OCI-LY7 (cell line): ENCODE measurements at regions not wholly inside any gene's neighbourhood (a gene's known extent, or its start where the extent isn't known, plus 50 kb on each side); places are given as distances from the start of the nearest gene placed in this dataset.

Source experiments
- BruUV-seq: library from RNA; stranded (reverse); fragments of 400-500 nt; replicated peaks from 2 replicates; lab custom pipeline; 2021; lab: Mats Ljungman, UMichigan
- CTCF ChIA-PET: fragments of 300-600 bp; sonication (Branson Sonifier 250); formaldehyde crosslinking; loops from one replicate; lab custom pipeline; 2022; ENCODE audit warnings: antibody characterized with exemption; ENCODE audit not compliant: unreplicated experiment; lab: Charles Lee
- POLR2A ChIA-PET: fragments of 300-600 bp; sonication (Branson Sonifier 250); formaldehyde crosslinking; loops from one replicate; lab custom pipeline; 2022; ENCODE audit warnings: antibody characterized with exemption; lab: Charles Lee
- DNase-seq: peaks from one replicate; pipeline ENCODE4 v3.0.0-alpha.2; 2015; ENCODE audit warnings: low spot score
- H2AFZ ChIP-seq: fragments of 200-600 bp; sonication (generic), shearing (Covaris generic); 2 replicates; pipeline ENCODE4 v1.6.1; 2014; ENCODE audit warnings: mild to moderate bottlenecking, antibody characterized with exemption, low read length, moderate library complexity
- H3K27ac ChIP-seq: fragments of 200-600 bp; sonication (generic); 2 replicates; pipeline ENCODE4 v1.5.1; 2014; ENCODE audit warnings: mixed run types, low read depth, mild to moderate bottlenecking, moderate library complexity, low read length, inconsistent platforms; ENCODE audit not compliant: poor library complexity, severe bottlenecking
- H3K36me3 ChIP-seq: fragments of 200-600 bp; sonication (generic); 2 replicates; pipeline ENCODE4 v1.6.1; 2014; ENCODE audit warnings: mild to moderate bottlenecking, antibody characterized with exemption, low read length, moderate library complexity, mixed read lengths; ENCODE audit not compliant: insufficient read depth
- H3K4me1 ChIP-seq: fragments of 200-600 bp; sonication (generic); 2 replicates; pipeline ENCODE4 v1.5.1; 2014; ENCODE audit warnings: mild to moderate bottlenecking, low read length; ENCODE audit not compliant: insufficient read depth, poor library complexity, severe bottlenecking
- H3K4me2 ChIP-seq: fragments of 200-600 bp; sonication (generic); 2 replicates; pipeline ENCODE4 v1.6.1; 2014; ENCODE audit warnings: mild to moderate bottlenecking, low read length
- H3K4me3 ChIP-seq: fragments of 200-600 bp; sonication (generic); 2 replicates; pipeline ENCODE4 v1.5.1; 2014; ENCODE audit warnings: mild to moderate bottlenecking, low read depth, low read length; ENCODE audit not compliant: poor library complexity, severe bottlenecking
- H3K79me2 ChIP-seq: fragments of 200-600 bp; sonication (generic); 2 replicates; pipeline ENCODE4 v1.6.1; 2016; ENCODE audit warnings: low read depth, mild to moderate bottlenecking, low read length, moderate library complexity, mixed read lengths; ENCODE audit not compliant: insufficient read depth
- H3K9me2 ChIP-seq: fragments of 200-600 bp; sonication (generic); 2 replicates; pipeline ENCODE4 v1.6.1; 2016; ENCODE audit warnings: mild to moderate bottlenecking, low read length, mixed read lengths; ENCODE audit not compliant: insufficient read depth
- H3K9me3 ChIP-seq: fragments of 200-600 bp; sonication (generic); 2 replicates; pipeline ENCODE4 v1.6.1; 2014; ENCODE audit warnings: mild to moderate bottlenecking, mixed run types, low read length, mixed read lengths
- H4K20me1 ChIP-seq: fragments of 200-600 bp; sonication (generic); 2 replicates; pipeline ENCODE4 v1.6.1; 2014; ENCODE audit warnings: mild to moderate bottlenecking, antibody characterized with exemption, low read length, moderate library complexity, mixed read lengths; ENCODE audit not compliant: insufficient read depth
- EZH2phosphoT487 ChIP-seq: fragments of 200-600 bp; sonication (generic); IDR thresholded peaks from 2 replicates; pipeline ENCODE4 v1.6.1; 2018; ENCODE audit warnings: low read depth, borderline replicate concordance, mild to moderate bottlenecking, mixed run types, antibody characterized with exemption, low read length, moderate library complexity, mixed read lengths
- intact Hi-C: fragments of 100-400 bp; cut with micrococcal nuclease; formaldehyde crosslinking; loops from one replicate; pipeline ENCODE4 v1.10.0; 2022; ENCODE audit not compliant: unreplicated experiment
- TF ChIP-seq, protein P1 (sequence below): fragments of 200-600 bp; sonication (generic); conservative IDR thresholded peaks from 2 replicates; pipeline ENCODE4 v1.5.1; 2014; ENCODE audit warnings: mild to moderate bottlenecking, antibody characterized with exemption, low read length, moderate library complexity, mixed read lengths

- CTCF ChIA-PET: no interaction called here
- no peaks in the 10 kb centered on the region for H3K79me2 ChIP-seq
Measured at GRCh38 chr10:44194435-44194834, 190.5 kb downstream of the CXCL12 start.

GRCh38 chr10:44193567-44194220 lies 191.2 kb downstream of the CXCL12 start:
- ChIA-PET POLR2A (interaction anchor here (0.8 kb wide), 1 partner anchor 27 kb away, joined by 4 read pairs; no protein-coding TSS in a partner anchor), CTCF (no interaction called here)
- no peaks in the 10 kb centered on the region for H3K4me1 ChIP-seq
- no peaks in the 10 kb centered on the region for H3K79me2 ChIP-seq
- H3K27ac ChIP-seq: no peak overlapping the region
- H3K4me3 ChIP-seq: no peak overlapping the region
- no peak overlapping the region for H2AFZ ChIP-seq
- no peaks in the 10 kb centered on the region for H3K9me3 ChIP-seq
- H3K4me2 ChIP-seq: no peak overlapping the region
- no TSS peak for BruUV-seq
- H3K9me2 ChIP-seq: no peaks in the 10 kb centered on the region
- no peak for DNase-seq
- no peaks in the 10 kb centered on the region for H4K20me1 ChIP-seq
- TF ChIP-seq EZH2phosphoT487: no peak
- TF ChIP-seq, protein P1, sequence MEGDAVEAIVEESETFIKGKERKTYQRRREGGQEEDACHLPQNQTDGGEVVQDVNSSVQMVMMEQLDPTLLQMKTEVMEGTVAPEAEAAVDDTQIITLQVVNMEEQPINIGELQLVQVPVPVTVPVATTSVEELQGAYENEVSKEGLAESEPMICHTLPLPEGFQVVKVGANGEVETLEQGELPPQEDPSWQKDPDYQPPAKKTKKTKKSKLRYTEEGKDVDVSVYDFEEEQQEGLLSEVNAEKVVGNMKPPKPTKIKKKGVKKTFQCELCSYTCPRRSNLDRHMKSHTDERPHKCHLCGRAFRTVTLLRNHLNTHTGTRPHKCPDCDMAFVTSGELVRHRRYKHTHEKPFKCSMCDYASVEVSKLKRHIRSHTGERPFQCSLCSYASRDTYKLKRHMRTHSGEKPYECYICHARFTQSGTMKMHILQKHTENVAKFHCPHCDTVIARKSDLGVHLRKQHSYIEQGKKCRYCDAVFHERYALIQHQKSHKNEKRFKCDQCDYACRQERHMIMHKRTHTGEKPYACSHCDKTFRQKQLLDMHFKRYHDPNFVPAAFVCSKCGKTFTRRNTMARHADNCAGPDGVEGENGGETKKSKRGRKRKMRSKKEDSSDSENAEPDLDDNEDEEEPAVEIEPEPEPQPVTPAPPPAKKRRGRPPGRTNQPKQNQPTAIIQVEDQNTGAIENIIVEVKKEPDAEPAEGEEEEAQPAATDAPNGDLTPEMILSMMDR: no peak
- H3K36me3 ChIP-seq: no peaks in the 10 kb centered on the region
- intact Hi-C loops: loop anchor here (10.0 kb wide), 1 partner anchor 59 kb away; no protein-coding TSS in a partner anchor

More at GRCh38 chr10:44194435-44194834, 190.5 kb downstream of the CXCL12 start:
- BruUV-seq: no TSS peak
- Histone ChIP-seq H3K4me3 (no peak overlapping the region), H3K27ac (no peak overlapping the region), H3K4me1 (no peaks in the 10 kb centered on the region), H4K20me1 (no peaks in the 10 kb centered on the region), H3K9me3 (no peaks in the 10 kb centered on the region), H3K36me3 (no peaks in the 10 kb centered on the region), H2AFZ (no peak overlapping the region), H3K4me2 (no peak overlapping the region), H3K9me2 (no peaks in the 10 kb centered on the region)
- POLR2A ChIA-PET: no interaction called here
- TF ChIP-seq EZH2phosphoT487: no peak
- TF ChIP-seq, protein P1: no peak
- intact Hi-C loops: loop anchor here (10.0 kb wide), 1 partner anchor 60 kb away; no protein-coding TSS in a partner anchor
- no peak for DNase-seq

DNA sequence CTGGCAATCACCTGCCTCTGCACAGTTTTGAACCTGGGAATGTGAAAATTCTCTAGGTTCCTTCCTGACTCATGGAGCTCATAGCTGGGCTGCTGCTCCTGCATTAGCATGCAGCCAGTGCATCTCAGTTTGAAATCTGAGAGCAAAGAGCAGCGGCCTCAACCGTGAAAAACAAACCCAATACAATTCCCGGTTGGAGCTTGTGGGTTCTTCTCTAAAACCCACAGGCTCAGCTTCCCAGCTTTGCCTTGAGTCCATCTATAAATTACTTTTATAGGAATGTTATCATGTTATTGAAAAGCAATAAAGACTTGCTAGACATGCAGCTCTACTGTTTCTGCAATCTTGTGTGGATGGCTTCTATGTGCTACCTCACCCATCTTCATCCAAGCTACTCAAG lies 191.7 kb downstream of the CXCL12 start:
- no peak overlapping the region for H3K4me2 ChIP-seq
- POLR2A ChIA-PET: interaction anchor here (0.8 kb wide), 1 partner anchor 26 kb away, joined by 4 read pairs; no protein-coding TSS in a partner anchor
- CTCF ChIA-PET: no interaction called here

More for the DNA sequence above, 191.7 kb downstream of the CXCL12 start:
- DNase-seq: no peak
- Histone ChIP-seq H3K4me1 (no peaks in the 10 kb centered on the region), H4K20me1 (no peaks in the 10 kb centered on the region), H3K27ac (no peak overlapping the region), H3K9me3 (no peaks in the 10 kb centered on the region), H3K4me3 (no peak overlapping the region), H3K9me2 (no peaks in the 10 kb centered on the region), H3K36me3 (no peaks in the 10 kb centered on the region), H3K79me2 (no peaks in the 10 kb centered on the region), H2AFZ (no peak overlapping the region)
- TF ChIP-seq, protein P1: no peak
- no peak for TF ChIP-seq EZH2phosphoT487
- intact Hi-C loops: loop anchor here (10.0 kb wide), 1 partner anchor 58 kb away; no protein-coding TSS in a partner anchor
- no TSS peak for BruUV-seq
